A549 (cell line): ENCODE measurements at regions not wholly inside any gene's neighbourhood (a gene's known extent, or its start where the extent isn't known, plus 50 kb on each side); places are given as distances from the start of the nearest gene placed in this dataset.

Experiments used
- ATAC-seq, 2 experiments: fragments of 200-7000 bp in 1 of 2; fragments of >200 bp in 1 of 2; cut with Nextera tagmentation in 1 of 2; cut with Tn5 transposase in 1 of 2; 3 replicates each; pipeline versions ENCODE4 v1.8.0 to v1.9.1; 2018 to 2020; ENCODE audit warnings: mild to moderate bottlenecking in 1 of 2, moderate library complexity in 1 of 2
- CTCF ChIA-PET: fragments of 300-600 bp; sonication (Branson Sonifier 250); formaldehyde crosslinking; extraction: SDS; loops from one replicate; lab custom pipeline; 2021; ENCODE audit warnings: antibody characterized with exemption, inconsistent platforms; lab: Yijun Ruan, JAX
- POLR2A ChIA-PET: fragments of 350-600 bp; formaldehyde crosslinking; extraction: SDS; loops from one replicate; lab custom pipeline; 2021; ENCODE audit warnings: antibody characterized with exemption, inconsistent platforms; lab: Yijun Ruan, JAX
- DNase-seq, 2 experiments: peaks; one replicate each; pipeline versions ENCODE4 v3.0.0 to v3.0.0-alpha.2; 2011 to 2016; ENCODE audit warnings: low read depth in 1 of 2, low spot score in 1 of 2
- FAIRE-seq: peaks from 2 replicates; lab custom pipeline; 2011; peaks lifted over from hg19 to GRCh38; lab: Jason Lieb, UNC
- H3K27ac ChIP-seq, 2 experiments: fragments of >200 bp; sonication (Bioruptor Twin); formaldehyde crosslinking; 3 replicates each; pipeline ENCODE4 v1.5.1; 2016 to 2017
- H3K4me1 ChIP-seq: fragments of >200 bp; sonication (Bioruptor Twin); formaldehyde crosslinking; 3 replicates; pipeline ENCODE4 v1.6.1; 2016
- H3K4me2 ChIP-seq: fragments of >200 bp; sonication (Bioruptor Twin); formaldehyde crosslinking; 3 replicates; pipeline ENCODE4 v1.6.1; 2016
- H3K4me3 ChIP-seq: fragments of >200 bp; sonication (Bioruptor Twin); formaldehyde crosslinking; 3 replicates; pipeline ENCODE4 v1.5.1; 2016
- H3K9me3 ChIP-seq: fragments of >200 bp; sonication (Bioruptor Twin); formaldehyde crosslinking; 3 replicates; pipeline ENCODE4 v1.6.1; 2016
- BCL3 ChIP-seq: fragments of >200 bp; sonication (Bioruptor Twin); formaldehyde crosslinking; IDR thresholded peaks from 3 replicates; pipeline ENCODE4 v1.6.1; 2016
- BHLHE40 ChIP-seq: IDR thresholded peaks from 2 replicates; pipeline ENCODE4 v1.6.1; 2012; ENCODE audit warnings: low read depth, low read length, inconsistent platforms
- CBX2 ChIP-seq: fragments of 200-600 bp; sonication (generic); IDR thresholded peaks from 2 replicates; pipeline ENCODE4 v1.6.1; 2016; ENCODE audit warnings: low read depth, mild to moderate bottlenecking, borderline replicate concordance
- CEBPB ChIP-seq, 2 experiments: fragments of >200 bp in 1 of 2; sonication (Bioruptor Twin) in 1 of 2; formaldehyde crosslinking in 1 of 2; IDR thresholded peaks; 2 replicates each; pipeline ENCODE4 v1.6.1; 2012 to 2016
- CHD4 ChIP-seq: fragments of 200-600 bp; sonication (generic); IDR thresholded peaks from 2 replicates; pipeline ENCODE4 v1.6.1; 2016; ENCODE audit warnings: antibody characterized with exemption, mild to moderate bottlenecking, borderline replicate concordance
- E2F6 ChIP-seq: IDR thresholded peaks from 2 replicates; pipeline ENCODE4 v1.6.1; 2012; ENCODE audit warnings: low read depth, borderline replicate concordance
- ELK1 ChIP-seq: fragments of 150-350 bp; IDR thresholded peaks from 2 replicates; pipeline ENCODE4 v1.6.1; 2014; ENCODE audit warnings: low read depth, mild to moderate bottlenecking, low read length
- EP300 ChIP-seq, 2 experiments: fragments of >200 bp; sonication (Bioruptor Twin); formaldehyde crosslinking; IDR thresholded peaks; 2 replicates in 1 of 2; 3 replicates in 1 of 2; pipeline ENCODE4 v1.6.1; 2016 to 2017
- ESRRA ChIP-seq: fragments of 150-350 bp; IDR thresholded peaks from 2 replicates; pipeline ENCODE4 v1.6.1; 2014; ENCODE audit warnings: mild to moderate bottlenecking, low read length, borderline replicate concordance
- GATA3 ChIP-seq: IDR thresholded peaks from 2 replicates; pipeline ENCODE4 v1.6.1; 2012; ENCODE audit warnings: borderline replicate concordance
- HES2 ChIP-seq: fragments of >200 bp; sonication (Bioruptor Twin); formaldehyde crosslinking; IDR thresholded peaks from 2 replicates; pipeline ENCODE4 v1.6.1; 2016
- HOXA7 ChIP-seq: fragments of 250-450 bp; sonication (Bioruptor Pico); IDR thresholded peaks from 2 replicates; pipeline ENCODE4 v1.5.0; 2020; ENCODE audit warnings: mild to moderate bottlenecking, moderate library complexity
- HOXB13 ChIP-seq: fragments of 250-450 bp; sonication (Bioruptor Pico); IDR thresholded peaks from 2 replicates; pipeline ENCODE4 v1.5.0; 2020; ENCODE audit warnings: low read depth, mild to moderate bottlenecking, moderate library complexity
- HOXB5 ChIP-seq: fragments of 250-450 bp; sonication (Bioruptor Pico); IDR thresholded peaks from 2 replicates; pipeline ENCODE4 v1.5.0; 2020; ENCODE audit warnings: mild to moderate bottlenecking, moderate library complexity
- JUNB ChIP-seq: fragments of >200 bp; sonication (Bioruptor Twin); formaldehyde crosslinking; IDR thresholded peaks from 2 replicates; pipeline ENCODE4 v1.6.1; 2016
- KDM5A ChIP-seq: fragments of 200-600 bp; sonication (generic); IDR thresholded peaks from 2 replicates; pipeline ENCODE4 v1.6.1; 2016; ENCODE audit warnings: antibody characterized with exemption, mild to moderate bottlenecking
- MAFK ChIP-seq: fragments of 450-650 bp; IDR thresholded peaks from 2 replicates; pipeline ENCODE4 v1.6.1; 2014; ENCODE audit not compliant: partially characterized antibody
- MYC ChIP-seq: IDR thresholded peaks from 2 replicates; pipeline ENCODE4 v1.6.1; 2012; ENCODE audit warnings: mild to moderate bottlenecking, inconsistent platforms, low read length, improper control_type of control experiment, borderline replicate concordance
- NR3C1 ChIP-seq: fragments of >200 bp; sonication (Bioruptor Twin); formaldehyde crosslinking; IDR thresholded peaks from 3 replicates; pipeline ENCODE4 v1.6.1; 2017
- PHF8 ChIP-seq: fragments of 200-600 bp; sonication (generic); IDR thresholded peaks from 2 replicates; pipeline ENCODE4 v1.6.1; 2016; ENCODE audit warnings: low read depth, mild to moderate bottlenecking, antibody characterized with exemption, moderate library complexity, borderline replicate concordance
- POLR2A ChIP-seq: IDR thresholded peaks from 2 replicates; pipeline ENCODE4 v1.6.1; 2012; ENCODE audit warnings: mild to moderate bottlenecking, low read length
- RAD21 ChIP-seq, 2 experiments: fragments of >200 bp in 1 of 2; sonication (Bioruptor Twin) in 1 of 2; formaldehyde crosslinking in 1 of 2; IDR thresholded peaks in 1 of 2; conservative IDR thresholded peaks in 1 of 2; 2 replicates in 1 of 2; 3 replicates in 1 of 2; pipeline ENCODE4 v1.6.1; 2012 to 2018; ENCODE audit warnings: inconsistent platforms in 1 of 2
- RARB ChIP-seq: fragments of 250-450 bp; sonication (Bioruptor Pico); IDR thresholded peaks from 2 replicates; pipeline ENCODE4 v1.8.0; 2021; ENCODE audit warnings: mild to moderate bottlenecking, moderate library complexity
- RCOR1 ChIP-seq: fragments of 150-350 bp; IDR thresholded peaks from 2 replicates; pipeline ENCODE4 v1.6.1; 2014; ENCODE audit warnings: antibody characterized with exemption, low read length, low read depth
- RFX5 ChIP-seq: fragments of 450-650 bp; IDR thresholded peaks from 2 replicates; pipeline ENCODE4 v1.7.1; 2014; ENCODE audit warnings: antibody characterized with exemption, mild to moderate bottlenecking, moderate library complexity
- RNF2 ChIP-seq: fragments of 200-600 bp; sonication (generic); IDR thresholded peaks from 2 replicates; pipeline ENCODE4 v1.6.1; 2016; ENCODE audit warnings: low read depth, mild to moderate bottlenecking, antibody characterized with exemption, moderate library complexity, borderline replicate concordance
- SMC3 ChIP-seq: fragments of >200 bp; sonication (Bioruptor Twin); formaldehyde crosslinking; IDR thresholded peaks from 3 replicates; pipeline ENCODE4 v1.6.1; 2018; ENCODE audit warnings: inconsistent platforms
- TP53 ChIP-seq: fragments of 250-450 bp; sonication (Bioruptor Pico); IDR thresholded peaks from 2 replicates; pipeline ENCODE4 v1.5.0; 2021; ENCODE audit warnings: mild to moderate bottlenecking, moderate library complexity
- ZNF302 ChIP-seq: fragments of 250-450 bp; sonication (Bioruptor Pico); IDR thresholded peaks from 2 replicates; pipeline ENCODE4 v1.9.0; 2021; ENCODE audit warnings: inconsistent platforms, mild to moderate bottlenecking, moderate library complexity
- ZSCAN20 ChIP-seq: fragments of 250-450 bp; sonication (Bioruptor Pico); IDR thresholded peaks from 2 replicates; pipeline ENCODE4 v1.8.0; 2022; ENCODE audit warnings: mild to moderate bottlenecking, moderate library complexity
- WGBS: methylation state at CpG from one replicate; pipeline ENCODE4 v1.1.6; 2017; ENCODE audit errors: missing lambda C conversion rate; 5-methylcytosine and 5-hydroxymethylcytosine counted together
- TF ChIP-seq, protein P1 (sequence below): fragments of 250-450 bp; sonication (Bioruptor Pico); IDR thresholded peaks from 2 replicates; pipeline ENCODE4 v1.5.0; 2020; ENCODE audit warnings: low read depth, mild to moderate bottlenecking, moderate library complexity
- TF ChIP-seq, protein P2 (sequence below): fragments of 250-450 bp; sonication (Bioruptor Pico); IDR thresholded peaks from 2 replicates; pipeline ENCODE4 v1.5.0; 2021; ENCODE audit warnings: mild to moderate bottlenecking, moderate library complexity, borderline replicate concordance
- TF ChIP-seq, protein P3 (sequence below): fragments of 450-650 bp; IDR thresholded peaks from 2 replicates; pipeline ENCODE4 v1.6.1; 2014; ENCODE audit warnings: antibody characterized with exemption

DNA sequence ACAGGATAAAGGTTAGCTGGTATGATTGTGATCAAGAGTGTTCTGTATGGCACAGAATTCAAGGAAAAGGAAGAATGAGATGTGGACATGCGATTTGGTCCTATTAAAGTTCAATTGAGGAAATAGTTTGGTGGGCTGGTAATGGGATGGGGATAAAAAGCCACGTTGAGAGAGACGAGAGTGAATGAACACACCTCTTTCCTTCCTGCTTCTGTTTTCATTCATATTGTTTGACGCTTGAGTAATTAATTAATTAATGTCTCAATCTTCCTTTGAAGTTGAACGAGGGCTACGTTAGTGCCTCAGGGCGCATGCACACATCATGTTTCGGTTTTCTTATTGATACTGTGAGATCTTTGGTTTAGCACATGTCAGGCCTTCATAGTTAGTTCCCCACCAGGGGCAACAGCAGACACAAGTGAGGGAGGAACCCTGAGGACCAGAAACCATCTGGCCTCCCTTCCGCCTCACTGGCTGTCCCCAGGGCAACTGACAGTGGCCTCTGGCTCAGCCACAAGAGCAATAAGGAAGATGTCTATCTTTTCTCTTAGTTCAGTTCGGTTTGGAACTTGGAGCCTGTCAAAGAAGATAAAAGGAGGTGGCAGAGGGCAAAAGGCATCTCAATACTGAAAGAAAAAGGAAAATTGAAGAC, 116.0 kb downstream of the LIPG start:
- Histone ChIP-seq H3K9me3 (no peaks in the 10 kb centered on the region), H3K4me3 (no peak overlapping the region), H3K27ac (no peak overlapping the region), H3K4me1 (no peaks in the 10 kb centered on the region), H3K4me2 (no peak overlapping the region)
- ChIA-PET POLR2A (no interaction called here), CTCF (no interaction called here)
- DNase-seq (no peak), FAIRE-seq (no peak), ATAC-seq (no peak)
- TF ChIP-seq GATA3: no peak
- TF ChIP-seq RARB: no peak
- no peak for TF ChIP-seq BHLHE40
- TF ChIP-seq ELK1: no peak
- no peak for TF ChIP-seq SMC3
- no peak for TF ChIP-seq ZNF302
- TF ChIP-seq KDM5A: no peak
- TF ChIP-seq CBX2: no peak
- no peak for TF ChIP-seq POLR2A
- no peak for TF ChIP-seq BCL3
- no peak for TF ChIP-seq MAFK
- TF ChIP-seq MYC: no peak
- TF ChIP-seq ESRRA: no peak
- TF ChIP-seq RCOR1: no peak
- TF ChIP-seq, protein P1, sequence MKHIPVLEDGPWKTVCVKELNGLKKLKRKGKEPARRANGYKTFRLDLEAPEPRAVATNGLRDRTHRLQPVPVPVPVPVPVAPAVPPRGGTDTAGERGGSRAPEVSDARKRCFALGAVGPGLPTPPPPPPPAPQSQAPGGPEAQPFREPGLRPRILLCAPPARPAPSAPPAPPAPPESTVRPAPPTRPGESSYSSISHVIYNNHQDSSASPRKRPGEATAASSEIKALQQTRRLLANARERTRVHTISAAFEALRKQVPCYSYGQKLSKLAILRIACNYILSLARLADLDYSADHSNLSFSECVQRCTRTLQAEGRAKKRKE (CRISPR knock-in tag): no peak
- TF ChIP-seq RNF2: no peak
- no peak for TF ChIP-seq CEBPB (IDR thresholded peaks at IDR 0.05)
- no peak for TF ChIP-seq HES2
- WGBS: 68% methylated on average over 10 of the region's 10 CpGs

GRCh38 chr18:49677081-49677480, 115.2 kb downstream of the LIPG start:
- no peak for FAIRE-seq
- no peak for ATAC-seq
- POLR2A ChIA-PET: no interaction called here

More at GRCh38 chr18:49677081-49677480, 115.2 kb downstream of the LIPG start:
- DNase-seq: no peak
- no peak overlapping the region for H3K4me2 ChIP-seq
- H3K9me3 ChIP-seq: no peaks in the 10 kb centered on the region
- CTCF ChIA-PET: no interaction called here
- H3K27ac ChIP-seq: no peak overlapping the region
- no peak overlapping the region for H3K4me3 ChIP-seq
- H3K4me1 ChIP-seq: no peaks in the 10 kb centered on the region
- TF ChIP-seq PHF8 (no peak), TP53 (CRISPR knock-in tag) (no peak), E2F6 (no peak), HOXA7 (CRISPR knock-in tag) (no peak), JUNB (no peak), HOXB5 (CRISPR knock-in tag) (no peak), POLR2A (no peak), ZSCAN20 (no peak), CBX2 (no peak), RFX5 (no peak), CHD4 (no peak), RAD21 (conservative IDR thresholded peaks at IDR 0.05 in 1 of 2, IDR thresholded peaks at IDR 0.05 in 1 of 2) (no peak), NR3C1 (no peak), HOXB13 (CRISPR knock-in tag) (no peak), EP300 (IDR thresholded peaks at IDR 0.05) (no peak)
- TF ChIP-seq, protein P2, sequence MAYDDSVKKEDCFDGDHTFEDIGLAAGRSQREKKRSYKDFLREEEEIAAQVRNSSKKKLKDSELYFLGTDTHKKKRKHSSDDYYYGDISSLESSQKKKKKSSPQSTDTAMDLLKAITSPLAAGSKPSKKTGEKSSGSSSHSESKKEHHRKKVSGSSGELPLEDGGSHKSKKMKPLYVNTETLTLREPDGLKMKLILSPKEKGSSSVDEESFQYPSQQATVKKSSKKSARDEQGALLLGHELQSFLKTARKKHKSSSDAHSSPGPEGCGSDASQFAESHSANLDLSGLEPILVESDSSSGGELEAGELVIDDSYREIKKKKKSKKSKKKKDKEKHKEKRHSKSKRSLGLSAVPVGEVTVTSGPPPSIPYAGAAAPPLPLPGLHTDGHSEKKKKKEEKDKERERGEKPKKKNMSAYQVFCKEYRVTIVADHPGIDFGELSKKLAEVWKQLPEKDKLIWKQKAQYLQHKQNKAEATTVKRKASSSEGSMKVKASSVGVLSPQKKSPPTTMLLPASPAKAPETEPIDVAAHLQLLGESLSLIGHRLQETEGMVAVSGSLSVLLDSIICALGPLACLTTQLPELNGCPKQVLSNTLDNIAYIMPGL (CRISPR knock-in tag): no peak
- TF ChIP-seq, protein P3, sequence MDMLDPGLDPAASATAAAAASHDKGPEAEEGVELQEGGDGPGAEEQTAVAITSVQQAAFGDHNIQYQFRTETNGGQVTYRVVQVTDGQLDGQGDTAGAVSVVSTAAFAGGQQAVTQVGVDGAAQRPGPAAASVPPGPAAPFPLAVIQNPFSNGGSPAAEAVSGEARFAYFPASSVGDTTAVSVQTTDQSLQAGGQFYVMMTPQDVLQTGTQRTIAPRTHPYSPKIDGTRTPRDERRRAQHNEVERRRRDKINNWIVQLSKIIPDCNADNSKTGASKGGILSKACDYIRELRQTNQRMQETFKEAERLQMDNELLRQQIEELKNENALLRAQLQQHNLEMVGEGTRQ: no peak
- 41% methylated on average over 4 of the region's 4 CpGs for WGBS
